HCT116 (cell line): ENCODE measurements at regions not wholly inside any gene's neighbourhood (a gene's known extent, or its start where the extent isn't known, plus 50 kb on each side); places are given as distances from the start of the nearest gene placed in this dataset.

Source experiments
- ATAC-seq: fragments of 200-7000 bp; cut with Tn5 transposase; 2 replicates; pipeline ENCODE4 v1.9.1; 2020; ENCODE audit warnings: mild to moderate bottlenecking, moderate library complexity
- BruUV-seq: library from RNA; stranded (reverse); fragments of 400-500 nt; replicated peaks from 2 replicates; lab custom pipeline; 2021; lab: Mats Ljungman, UMichigan
- CTCF ChIA-PET: fragments of 300-600 bp; sonication (Branson Sonifier 250); formaldehyde crosslinking; loops from one replicate; lab custom pipeline; 2021; ENCODE audit warnings: antibody characterized with exemption; lab: Charles Lee
- POLR2A ChIA-PET: fragments of 300-600, 350-600 bp; sonication (Branson Sonifier 250); formaldehyde crosslinking; loops from one replicate; lab custom pipeline; 2021; ENCODE audit warnings: antibody characterized with exemption; lab: Charles Lee
- RAD21 ChIA-PET, 2 experiments: fragments of 300-600 bp; sonication (Branson Sonifier 250); formaldehyde crosslinking; loops; one replicate each; lab custom pipeline; 2023; ENCODE audit warnings: low total read pairs in 2 of 2; ENCODE audit not compliant: uncharacterized antibody in 2 of 2, unreplicated experiment in 2 of 2, low non-redundant PET in 1 of 2; lab: Charles Lee
- DNase-seq: peaks from one replicate; pipeline ENCODE4 v3.0.0-alpha.2; 2010; ENCODE audit warnings: low read depth, low spot score
- H2AFZ ChIP-seq: fragments of 200-600 bp; shearing (Covaris generic), sonication (generic); 2 replicates; pipeline ENCODE4 v1.6.1; 2017; ENCODE audit warnings: low read depth, mixed run types, mixed read lengths, antibody characterized with exemption, low read length; ENCODE audit not compliant: poor library complexity, severe bottlenecking
- H3K27ac ChIP-seq: 2 replicates; pipeline ENCODE4 v1.5.1; 2012; ENCODE audit warnings: low read depth, low read length
- H3K27me3 ChIP-seq: fragments of 200-600 bp; sonication (generic); 2 replicates; pipeline ENCODE4 v1.6.1; 2016; ENCODE audit warnings: mixed run types, low read length, mixed read lengths; ENCODE audit not compliant: insufficient read depth
- H3K36me3 ChIP-seq, 2 experiments: fragments of 200-500 bp in 1 of 2; fragments of 200-600 bp in 1 of 2; sonication (Bioruptor generic) in 1 of 2; sonication (generic) in 1 of 2; 2 replicates each; pipeline versions ENCODE4 v1.5.1 to v1.6.1; 2014 to 2016; ENCODE audit warnings: low read length in 2 of 2, inconsistent platforms in 1 of 2, mixed read lengths in 1 of 2, mixed run types in 1 of 2; ENCODE audit not compliant: insufficient read depth in 2 of 2, control insufficient read depth in 1 of 2
- H3K4me1 ChIP-seq, 2 experiments: fragments of 200-600 bp in 1 of 2; sonication (generic) in 1 of 2; 2 replicates each; pipeline versions ENCODE4 v1.5.1 to v1.6.1; 2012 to 2017; ENCODE audit warnings: low read length in 2 of 2, inconsistent platforms in 1 of 2, mild to moderate bottlenecking in 1 of 2, mixed read lengths in 1 of 2, mixed run types in 1 of 2, moderate library complexity in 1 of 2; ENCODE audit not compliant: insufficient read depth in 2 of 2, control insufficient read depth in 1 of 2
- H3K4me2 ChIP-seq: fragments of 200-600 bp; sonication (generic); 2 replicates; pipeline ENCODE4 v1.6.1; 2017; ENCODE audit warnings: mixed run types, low read length, mixed read lengths
- H3K4me3 ChIP-seq, 2 experiments: fragments of 200-600 bp in 1 of 2; sonication (generic) in 1 of 2; replicated peaks in 1 of 2; 2 replicates each; pipeline ENCODE4 v1.5.1; 2011 to 2016; ENCODE audit warnings: low read length in 2 of 2, control low read depth in 1 of 2, low read depth in 1 of 2, mild to moderate bottlenecking in 1 of 2, mixed read lengths in 1 of 2, mixed run types in 1 of 2
- H3K79me2 ChIP-seq: fragments of 200-600 bp; sonication (generic); 2 replicates; pipeline ENCODE4 v1.6.1; 2017; ENCODE audit warnings: mild to moderate bottlenecking, mixed run types, low read length, moderate library complexity, mixed read lengths; ENCODE audit not compliant: insufficient read depth
- H3K9ac ChIP-seq: fragments of 200-600 bp; sonication (generic); 2 replicates; pipeline ENCODE4 v1.6.1; 2016; ENCODE audit warnings: low read length, mixed read lengths
- H3K9me2 ChIP-seq: fragments of 200-600 bp; sonication (generic), shearing (Covaris generic); 2 replicates; pipeline ENCODE4 v1.6.1; 2017; ENCODE audit warnings: mixed run types, mild to moderate bottlenecking, moderate library complexity; ENCODE audit not compliant: insufficient read depth
- H3K9me3 ChIP-seq, 2 experiments: fragments of 200-500 bp in 1 of 2; fragments of 200-600 bp in 1 of 2; sonication (Bioruptor generic) in 1 of 2; sonication (generic) in 1 of 2; 2 replicates each; pipeline ENCODE4 v1.6.1; 2014 to 2017; ENCODE audit warnings: low read length in 2 of 2, mixed read lengths in 2 of 2, inconsistent platforms in 1 of 2, low read depth in 1 of 2, mild to moderate bottlenecking in 1 of 2, mixed run types in 1 of 2, moderate library complexity in 1 of 2; ENCODE audit not compliant: control insufficient read depth in 1 of 2, insufficient read depth in 1 of 2
- H4K20me1 ChIP-seq: fragments of 200-600 bp; sonication (generic), shearing (Covaris generic); 2 replicates; pipeline ENCODE4 v1.6.1; 2017; ENCODE audit warnings: mixed run types, mild to moderate bottlenecking, moderate library complexity; ENCODE audit not compliant: insufficient read depth
- CBX3 ChIP-seq: IDR thresholded peaks from 2 replicates; pipeline ENCODE4 v1.6.1; 2012; ENCODE audit warnings: low read depth
- ELF1 ChIP-seq: IDR thresholded peaks from 2 replicates; pipeline ENCODE4 v1.6.1; 2012; ENCODE audit warnings: low read depth, borderline replicate concordance
- EZH2phosphoT487 ChIP-seq: fragments of 200-600 bp; IDR thresholded peaks from 2 replicates; pipeline ENCODE4 v1.6.1; 2018; ENCODE audit warnings: antibody characterized with exemption, borderline replicate concordance
- JUND ChIP-seq: IDR thresholded peaks from 2 replicates; pipeline ENCODE4 v1.6.1; 2012
- POLR2A ChIP-seq: IDR thresholded peaks from 2 replicates; pipeline ENCODE4 v1.7.0; 2011; ENCODE audit warnings: borderline replicate concordance; ENCODE audit not compliant: insufficient read depth, insufficient read length; ENCODE audit errors: extremely low read depth
- RAD21 ChIP-seq: IDR thresholded peaks from 2 replicates; pipeline ENCODE4 v1.6.1; 2012; ENCODE audit warnings: low read depth, mild to moderate bottlenecking
- SIN3A ChIP-seq: IDR thresholded peaks from 2 replicates; pipeline ENCODE4 v1.6.1; 2012; ENCODE audit warnings: low read depth
- ZNF274 ChIP-seq: fragments of 200-500 bp; sonication (Bioruptor generic); IDR thresholded peaks from 2 replicates; pipeline ENCODE4 v1.6.1; 2014; ENCODE audit warnings: mild to moderate bottlenecking, low read depth, low read length, inconsistent platforms
- intact Hi-C: fragments of 100-400 bp; cut with micrococcal nuclease; formaldehyde crosslinking; loops from 2 replicates; pipeline ENCODE4 v1.10.0; 2022
- TF ChIP-seq, protein P1 (sequence below): IDR thresholded peaks from 2 replicates; pipeline ENCODE4 v1.6.1; 2011; ENCODE audit warnings: mild to moderate bottlenecking, low read length, moderate library complexity; ENCODE audit not compliant: insufficient replicate concordance; ENCODE audit errors: extremely low read depth
- TF ChIP-seq, protein P2 (sequence below): IDR thresholded peaks from 2 replicates; pipeline ENCODE4 v1.6.1; 2012; ENCODE audit warnings: low read depth
- TF ChIP-seq, protein P3 (sequence below): IDR thresholded peaks from 2 replicates; pipeline ENCODE4 v1.6.1; 2012
- TF ChIP-seq, protein P4 (sequence below): IDR thresholded peaks from 2 replicates; pipeline ENCODE4 v1.6.1; 2012

DNA sequence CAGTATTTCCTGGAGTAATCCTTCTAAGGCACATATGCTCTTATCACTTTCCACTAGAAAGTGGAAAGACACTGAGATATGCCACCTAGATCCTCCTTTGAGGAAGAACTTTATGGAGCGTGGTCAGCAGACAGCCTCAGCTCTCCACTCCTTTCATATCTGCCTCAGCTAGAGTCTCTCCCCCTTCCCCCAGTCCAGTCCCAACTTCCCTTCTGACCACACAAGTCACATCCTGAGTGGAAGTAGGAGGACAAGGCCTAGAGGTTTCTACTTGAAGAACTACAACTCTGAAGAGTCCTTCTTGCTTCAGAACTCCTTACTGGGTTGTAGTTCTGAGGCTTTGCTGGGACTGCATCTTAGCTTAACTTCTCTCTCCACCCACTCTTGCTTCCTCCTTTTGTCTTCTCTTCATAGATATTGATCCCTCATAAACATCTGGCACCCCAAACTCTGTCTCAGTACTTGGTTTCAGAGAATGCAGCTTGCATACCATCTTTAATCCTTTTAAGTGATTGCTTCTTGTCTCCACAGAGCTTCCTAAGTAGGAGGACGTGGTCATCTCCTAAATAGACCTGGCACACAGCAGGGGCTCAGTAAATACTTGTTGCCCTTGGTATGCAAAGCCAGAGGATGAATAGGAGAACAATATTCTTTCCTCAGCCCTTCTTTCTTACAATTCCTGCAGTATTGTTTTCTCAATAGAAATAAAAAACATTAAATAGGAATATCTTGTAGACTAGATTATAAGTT, 109.6 kb downstream of the OXSM start:
- H3K4me2 ChIP-seq: no peak overlapping the region
- H2AFZ ChIP-seq: no peak overlapping the region
- H3K27me3 ChIP-seq: peaks cover 22% of the 10 kb centered on the region
- intact Hi-C loops: no loop called here
- DNase-seq: no peak
- no peak overlapping the region for H3K4me3 ChIP-seq
- ChIA-PET CTCF (no interaction called here), POLR2A (no interaction called here), RAD21 (no interaction called here)
- ATAC-seq: no peak
- BruUV-seq: no TSS peak
- H3K4me1 ChIP-seq: no peaks in the 10 kb centered on the region
- no peaks in the 10 kb centered on the region for H3K9me2 ChIP-seq
- H3K9ac ChIP-seq: no peak overlapping the region
- TF ChIP-seq SIN3A (no peak), RAD21 (no peak), JUND (no peak)
- TF ChIP-seq, protein P1, sequence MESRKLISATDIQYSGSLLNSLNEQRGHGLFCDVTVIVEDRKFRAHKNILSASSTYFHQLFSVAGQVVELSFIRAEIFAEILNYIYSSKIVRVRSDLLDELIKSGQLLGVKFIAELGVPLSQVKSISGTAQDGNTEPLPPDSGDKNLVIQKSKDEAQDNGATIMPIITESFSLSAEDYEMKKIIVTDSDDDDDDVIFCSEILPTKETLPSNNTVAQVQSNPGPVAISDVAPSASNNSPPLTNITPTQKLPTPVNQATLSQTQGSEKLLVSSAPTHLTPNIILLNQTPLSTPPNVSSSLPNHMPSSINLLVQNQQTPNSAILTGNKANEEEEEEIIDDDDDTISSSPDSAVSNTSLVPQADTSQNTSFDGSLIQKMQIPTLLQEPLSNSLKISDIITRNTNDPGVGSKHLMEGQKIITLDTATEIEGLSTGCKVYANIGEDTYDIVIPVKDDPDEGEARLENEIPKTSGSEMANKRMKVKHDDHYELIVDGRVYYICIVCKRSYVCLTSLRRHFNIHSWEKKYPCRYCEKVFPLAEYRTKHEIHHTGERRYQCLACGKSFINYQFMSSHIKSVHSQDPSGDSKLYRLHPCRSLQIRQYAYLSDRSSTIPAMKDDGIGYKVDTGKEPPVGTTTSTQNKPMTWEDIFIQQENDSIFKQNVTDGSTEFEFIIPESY: no peak
- H3K79me2 ChIP-seq: no peaks in the 10 kb centered on the region
- H4K20me1 ChIP-seq: no peaks in the 10 kb centered on the region
- no peaks in the 10 kb centered on the region for H3K9me3 ChIP-seq
- H3K36me3 ChIP-seq: no peaks in the 10 kb centered on the region
- H3K27ac ChIP-seq: no peak overlapping the region

DNA sequence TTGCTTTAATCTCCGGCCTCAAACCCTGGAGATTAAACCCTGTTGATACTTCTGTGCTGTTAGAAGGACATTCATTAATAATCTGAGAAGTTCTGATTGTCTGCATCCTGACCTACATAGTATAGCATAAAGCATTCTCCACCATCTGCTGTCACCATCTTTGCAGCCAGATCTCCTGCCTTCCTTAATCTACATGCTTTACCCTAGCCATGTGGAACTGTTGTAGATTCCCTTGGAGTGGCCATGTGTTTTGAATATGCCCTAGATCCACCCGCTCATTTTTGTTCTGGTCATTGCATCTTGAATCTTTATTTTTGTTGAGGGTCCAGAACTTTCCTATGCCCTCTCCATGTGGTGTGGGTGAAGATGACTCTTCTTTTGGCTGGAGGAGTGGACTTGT, 110.3 kb downstream of the OXSM start:
- intact Hi-C loops: no loop called here
- ChIA-PET RAD21 (no interaction called here), POLR2A (no interaction called here), CTCF (no interaction called here)
- H2AFZ ChIP-seq: no peak overlapping the region
- no peaks in the 10 kb centered on the region for H3K9me3 ChIP-seq
- no peaks in the 10 kb centered on the region for H3K4me1 ChIP-seq
- ATAC-seq (no peak), DNase-seq (no peak)
- H4K20me1 ChIP-seq: no peaks in the 10 kb centered on the region
- H3K36me3 ChIP-seq: no peaks in the 10 kb centered on the region
- H3K4me2 ChIP-seq: no peak overlapping the region
- H3K9ac ChIP-seq: no peak overlapping the region
- H3K4me3 ChIP-seq: no peak overlapping the region
- H3K27me3 ChIP-seq: peaks cover 23% of the 10 kb centered on the region
- no peak overlapping the region for H3K27ac ChIP-seq
- no TSS peak for BruUV-seq
- no peaks in the 10 kb centered on the region for H3K79me2 ChIP-seq
- no peaks in the 10 kb centered on the region for H3K9me2 ChIP-seq
- TF ChIP-seq, protein P2, sequence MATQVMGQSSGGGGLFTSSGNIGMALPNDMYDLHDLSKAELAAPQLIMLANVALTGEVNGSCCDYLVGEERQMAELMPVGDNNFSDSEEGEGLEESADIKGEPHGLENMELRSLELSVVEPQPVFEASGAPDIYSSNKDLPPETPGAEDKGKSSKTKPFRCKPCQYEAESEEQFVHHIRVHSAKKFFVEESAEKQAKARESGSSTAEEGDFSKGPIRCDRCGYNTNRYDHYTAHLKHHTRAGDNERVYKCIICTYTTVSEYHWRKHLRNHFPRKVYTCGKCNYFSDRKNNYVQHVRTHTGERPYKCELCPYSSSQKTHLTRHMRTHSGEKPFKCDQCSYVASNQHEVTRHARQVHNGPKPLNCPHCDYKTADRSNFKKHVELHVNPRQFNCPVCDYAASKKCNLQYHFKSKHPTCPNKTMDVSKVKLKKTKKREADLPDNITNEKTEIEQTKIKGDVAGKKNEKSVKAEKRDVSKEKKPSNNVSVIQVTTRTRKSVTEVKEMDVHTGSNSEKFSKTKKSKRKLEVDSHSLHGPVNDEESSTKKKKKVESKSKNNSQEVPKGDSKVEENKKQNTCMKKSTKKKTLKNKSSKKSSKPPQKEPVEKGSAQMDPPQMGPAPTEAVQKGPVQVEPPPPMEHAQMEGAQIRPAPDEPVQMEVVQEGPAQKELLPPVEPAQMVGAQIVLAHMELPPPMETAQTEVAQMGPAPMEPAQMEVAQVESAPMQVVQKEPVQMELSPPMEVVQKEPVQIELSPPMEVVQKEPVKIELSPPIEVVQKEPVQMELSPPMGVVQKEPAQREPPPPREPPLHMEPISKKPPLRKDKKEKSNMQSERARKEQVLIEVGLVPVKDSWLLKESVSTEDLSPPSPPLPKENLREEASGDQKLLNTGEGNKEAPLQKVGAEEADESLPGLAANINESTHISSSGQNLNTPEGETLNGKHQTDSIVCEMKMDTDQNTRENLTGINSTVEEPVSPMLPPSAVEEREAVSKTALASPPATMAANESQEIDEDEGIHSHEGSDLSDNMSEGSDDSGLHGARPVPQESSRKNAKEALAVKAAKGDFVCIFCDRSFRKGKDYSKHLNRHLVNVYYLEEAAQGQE: no peak
- TF ChIP-seq EZH2phosphoT487 (no peak), ELF1 (no peak), SIN3A (no peak), CBX3 (no peak), POLR2A (no peak), ZNF274 (no peak)
- TF ChIP-seq, protein P1: no peak
- TF ChIP-seq, protein P3, sequence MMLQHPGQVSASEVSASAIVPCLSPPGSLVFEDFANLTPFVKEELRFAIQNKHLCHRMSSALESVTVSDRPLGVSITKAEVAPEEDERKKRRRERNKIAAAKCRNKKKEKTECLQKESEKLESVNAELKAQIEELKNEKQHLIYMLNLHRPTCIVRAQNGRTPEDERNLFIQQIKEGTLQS: no peak
- TF ChIP-seq, protein P4, sequence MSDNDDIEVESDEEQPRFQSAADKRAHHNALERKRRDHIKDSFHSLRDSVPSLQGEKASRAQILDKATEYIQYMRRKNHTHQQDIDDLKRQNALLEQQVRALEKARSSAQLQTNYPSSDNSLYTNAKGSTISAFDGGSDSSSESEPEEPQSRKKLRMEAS: no peak
